Neuronal stem cell (in vitro differentiated cells): ENCODE measurements at regions not wholly inside any gene's neighbourhood (a gene's known extent, or its start where the extent isn't known, plus 50 kb on each side); places are given as distances from the start of the nearest gene placed in this dataset.

Experiments used
- DNase-seq: peaks from one replicate; pipeline ENCODE4 v3.0.0-alpha.2; 2013; ENCODE audit warnings: low spot score
- H2AFZ ChIP-seq: one replicate; pipeline ENCODE4 v1.6.1; 2013; ENCODE audit warnings: mild to moderate bottlenecking, low read length, inconsistent platforms
- H2AK5ac ChIP-seq: 2 replicates; pipeline ENCODE4 v1.6.1; 2013; ENCODE audit warnings: low read depth, mild to moderate bottlenecking, inconsistent platforms, low read length, moderate library complexity, mixed read lengths
- H2BK120ac ChIP-seq: 2 replicates; pipeline ENCODE4 v1.6.1; 2013; ENCODE audit warnings: low read depth, mild to moderate bottlenecking, inconsistent platforms, low read length, moderate library complexity, mixed read lengths
- H2BK12ac ChIP-seq: one replicate; pipeline ENCODE4 v1.6.1; 2013; ENCODE audit warnings: low read length, inconsistent platforms
- H2BK15ac ChIP-seq: 2 replicates; pipeline ENCODE4 v1.6.1; 2013; ENCODE audit warnings: mild to moderate bottlenecking, low read length, inconsistent platforms, mixed read lengths
- H2BK5ac ChIP-seq: one replicate; pipeline ENCODE4 v1.6.1; 2013; ENCODE audit warnings: inconsistent platforms, mild to moderate bottlenecking, low read length, moderate library complexity
- H3K14ac ChIP-seq: one replicate; pipeline ENCODE4 v1.6.1; 2013; ENCODE audit warnings: low read length, inconsistent platforms
- H3K18ac ChIP-seq: 2 replicates; pipeline ENCODE4 v1.6.1; 2013; ENCODE audit warnings: low read length, inconsistent platforms
- H3K23ac ChIP-seq: 2 replicates; pipeline ENCODE4 v1.6.1; 2013; ENCODE audit warnings: low read depth, mild to moderate bottlenecking, mixed read lengths, low read length, inconsistent platforms; ENCODE audit not compliant: poor library complexity
- H3K27ac ChIP-seq: replicated peaks from 3 replicates; pipeline ENCODE4 v1.5.1; 2013; ENCODE audit warnings: low read length, inconsistent platforms
- H3K27me3 ChIP-seq, 3 experiments: 2 replicates each; pipeline ENCODE4 v1.6.1; 2013; ENCODE audit warnings: low read length in 3 of 3, mild to moderate bottlenecking in 2 of 3, inconsistent platforms in 1 of 3, low read depth in 1 of 3, mixed read lengths in 1 of 3, moderate library complexity in 1 of 3; ENCODE audit not compliant: control insufficient read depth in 3 of 3, insufficient read depth in 3 of 3
- H3K36me3 ChIP-seq, 2 donors: replicated peaks in 1 of 2; 2 replicates each; pipeline ENCODE4 v1.6.1; 2013; ENCODE audit warnings: low read length in 2 of 2; ENCODE audit not compliant: control insufficient read depth in 2 of 2, insufficient read depth in 2 of 2
- H3K4ac ChIP-seq: 2 replicates; pipeline ENCODE4 v1.6.1; 2013; ENCODE audit warnings: inconsistent platforms, mild to moderate bottlenecking, low read length, moderate library complexity
- H3K4me1 ChIP-seq, 2 donors: 1 replicate in 1 of 2; 2 replicates in 1 of 2; pipeline ENCODE4 v1.6.1; 2013; ENCODE audit warnings: low read length in 2 of 2, low read depth in 1 of 2; ENCODE audit not compliant: control insufficient read depth in 2 of 2, insufficient read depth in 1 of 2
- H3K4me2 ChIP-seq: one replicate; pipeline ENCODE4 v1.6.1; 2013; ENCODE audit warnings: mild to moderate bottlenecking, low read length, inconsistent platforms; ENCODE audit not compliant: insufficient read depth, poor library complexity, severe bottlenecking
- H3K4me3 ChIP-seq, 2 donors: 2 replicates each; pipeline ENCODE4 v1.5.1; 2013; ENCODE audit warnings: low read length in 2 of 2, mild to moderate bottlenecking in 2 of 2, inconsistent platforms in 1 of 2, moderate library complexity in 1 of 2
- H3K79me1 ChIP-seq: one replicate; pipeline ENCODE4 v1.6.1; 2013; ENCODE audit warnings: low read depth, mild to moderate bottlenecking, inconsistent platforms, low read length, moderate library complexity
- H3K9ac ChIP-seq: one replicate; pipeline ENCODE4 v1.6.1; 2013; ENCODE audit warnings: mild to moderate bottlenecking, low read depth, low read length, inconsistent platforms; ENCODE audit not compliant: poor library complexity
- H3K9me3 ChIP-seq, 2 donors: replicated peaks in 1 of 2; 2 replicates each; pipeline versions ENCODE3 to v1.6.1; 2013; ENCODE audit warnings: low read length in 2 of 2, mild to moderate bottlenecking in 2 of 2, inconsistent platforms in 1 of 2, low read depth in 1 of 2, mixed read lengths in 1 of 2, moderate library complexity in 1 of 2; ENCODE audit not compliant: control insufficient read depth in 2 of 2, insufficient read depth in 1 of 2
- H4K8ac ChIP-seq: one replicate; pipeline ENCODE4 v1.6.1; 2013; ENCODE audit warnings: low read depth, mild to moderate bottlenecking, inconsistent platforms, low read length, moderate library complexity
- H4K91ac ChIP-seq: one replicate; pipeline ENCODE4 v1.6.1; 2013; ENCODE audit warnings: low read length, low read depth, mild to moderate bottlenecking, inconsistent platforms; ENCODE audit not compliant: poor library complexity
- WGBS, 2 donors: extraction: QIAGEN DNeasy Blood & Tissue Kit; methylation state at CpG; one replicate each; pipeline ENCODE4 v1.1.7; 2013; ENCODE audit warnings: missing lambda C conversion rate in 2 of 2, mixed read lengths in 1 of 2; ENCODE audit not compliant: insufficient read length in 2 of 2, insufficient replicate concordance in 1 of 2; ENCODE audit errors: extremely low coverage in 2 of 2; 5-methylcytosine and 5-hydroxymethylcytosine counted together

- Histone ChIP-seq H2BK120ac (no peak overlapping the region), H3K18ac (no peak overlapping the region), H3K9ac (no peak overlapping the region), H3K27ac (no peak overlapping the region), H4K91ac (no peak overlapping the region), H3K4me1 (no peaks in the 10 kb centered on the region), H2BK15ac (no peak overlapping the region), H3K14ac (no peak overlapping the region), H3K4ac (no peak overlapping the region), H2BK12ac (no peak overlapping the region), H3K4me2 (no peak overlapping the region), H3K36me3 (no peaks in the 10 kb centered on the region), H3K23ac (no peak overlapping the region), H4K8ac (no peak overlapping the region), H2AFZ (no peak overlapping the region), H3K4me3 (no peak overlapping the region), H3K79me1 (no peaks in the 10 kb centered on the region), H3K27me3 (no peaks in the 10 kb centered on the region), H3K9me3 (no peaks in the 10 kb centered on the region), H2BK5ac (no peak overlapping the region), H2AK5ac (no peak overlapping the region)
- no CpG with 5 or more reads among the region's 3 CpGs for WGBS, 2 donors
- DNase-seq, result no peak
Observed at GRCh38 chr9:31142456-31142855, 1242.0 kb upstream of the ACO1 start.

GRCh38 chr9:31144614-31145013 is 1239.8 kb upstream of the ACO1 start:
- Histone ChIP-seq H4K91ac (no peak overlapping the region), H3K9ac (no peak overlapping the region), H3K4me1 (no peaks in the 10 kb centered on the region), H2BK120ac (no peak overlapping the region), H3K14ac (no peak overlapping the region), H2AFZ (no peak overlapping the region), H3K79me1 (no peaks in the 10 kb centered on the region), H3K4ac (no peak overlapping the region), H2BK12ac (no peak overlapping the region), H2BK5ac (no peak overlapping the region), H3K23ac (no peak overlapping the region), H2BK15ac (no peak overlapping the region), H3K4me2 (no peak overlapping the region), H3K9me3 (no peaks in the 10 kb centered on the region), H3K18ac (no peak overlapping the region), H2AK5ac (no peak overlapping the region), H3K4me3 (no peak overlapping the region), H3K36me3 (no peaks in the 10 kb centered on the region), H4K8ac (no peak overlapping the region), H3K27me3 (no peaks in the 10 kb centered on the region), H3K27ac (no peak overlapping the region)
- DNase-seq, result no peak
- WGBS, 2 donors, result no CpG with 5 or more reads among the region's 3 CpGs

- H3K4me1 ChIP-seq, result no peaks in the 10 kb centered on the region
- no peak overlapping the region for H3K14ac ChIP-seq
- H3K18ac ChIP-seq, result no peak overlapping the region
- H3K27me3 ChIP-seq, result no peaks in the 10 kb centered on the region
- H4K91ac ChIP-seq, result no peak overlapping the region
- H3K79me1 ChIP-seq, result no peaks in the 10 kb centered on the region
- no peak overlapping the region for H2BK5ac ChIP-seq
- H2BK15ac ChIP-seq, result no peak overlapping the region
- H3K27ac ChIP-seq, result no peak overlapping the region
- no peak overlapping the region for H3K23ac ChIP-seq
- DNase-seq, result no peak
- H3K4ac ChIP-seq, result no peak overlapping the region
- no peak overlapping the region for H3K9ac ChIP-seq
- H2BK120ac ChIP-seq, result no peak overlapping the region
- H2AK5ac ChIP-seq, result no peak overlapping the region
- no CpG with 5 or more reads among the region's 3 CpGs for WGBS, 2 donors
- no peak overlapping the region for H3K4me3 ChIP-seq
- H3K4me2 ChIP-seq, result no peak overlapping the region
- no peaks in the 10 kb centered on the region for H3K9me3 ChIP-seq
- H4K8ac ChIP-seq, result no peak overlapping the region
- H3K36me3 ChIP-seq, result no peaks in the 10 kb centered on the region
- no peak overlapping the region for H2BK12ac ChIP-seq
- H2AFZ ChIP-seq, result no peak overlapping the region
Observed at GRCh38 chr9:31146485-31147166, 1237.8 kb upstream of the ACO1 start.

GRCh38 chr9:31153250-31153840 is 1231.1 kb upstream of the ACO1 start:
- Histone ChIP-seq H3K18ac (no peak overlapping the region), H4K91ac (no peak overlapping the region), H4K8ac (no peak overlapping the region), H2BK15ac (no peak overlapping the region), H2AK5ac (no peak overlapping the region), H2AFZ (no peak overlapping the region), H3K27ac (no peak overlapping the region), H3K4ac (no peak overlapping the region), H3K14ac (no peak overlapping the region), H3K79me1 (no peaks in the 10 kb centered on the region), H3K27me3 (no peaks in the 10 kb centered on the region), H3K4me1 (no peaks in the 10 kb centered on the region), H2BK120ac (no peak overlapping the region), H3K4me3 (no peak overlapping the region), H2BK12ac (no peak overlapping the region), H3K9me3 (no peaks in the 10 kb centered on the region), H3K36me3 (no peaks in the 10 kb centered on the region), H2BK5ac (no peak overlapping the region), H3K9ac (no peak overlapping the region), H3K23ac (no peak overlapping the region), H3K4me2 (no peak overlapping the region)
- no peak for DNase-seq
- WGBS, 2 donors, result no CpG with 5 or more reads among the region's 2 CpGs
